Gastrocnemius medialis (tissue), 4 donors: ENCODE measurements at regions not wholly inside any gene's neighbourhood (a gene's known extent, or its start where the extent isn't known, plus 50 kb on each side); places are given as distances from the start of the nearest gene placed in this dataset.

Experiments
- ATAC-seq, 2 donors: fragments of 150-250 bp; one replicate each; pipeline ENCODE4 v1.9.1; 2016
- DNase-seq, 2 donors: peaks; one replicate each; pipeline ENCODE4 v3.0.0-alpha.2; 2019
- H3K27ac ChIP-seq, 4 donors: fragments of 200-600 bp; sonication (generic); 1 replicate in 1 of 4; 2 replicates in 3 of 4; pipeline ENCODE4 v1.5.1; 2016 to 2018; ENCODE audit warnings: mild to moderate bottlenecking in 2 of 4, moderate library complexity in 1 of 4
- H3K27me3 ChIP-seq, 3 donors: fragments of 200-600 bp; sonication (generic) in 2 of 3; 1 replicate in 1 of 3; 2 replicates in 2 of 3; pipeline versions ENCODE4 v1.5.1 to v1.6.0; 2016 to 2019; ENCODE audit warnings: mild to moderate bottlenecking in 1 of 3, moderate library complexity in 1 of 3
- H3K36me3 ChIP-seq, 2 donors: fragments of 200-600 bp; sonication (generic) in 1 of 2; one replicate each; pipeline ENCODE4 v1.5.1; 2017 to 2018
- H3K4me1 ChIP-seq, 2 donors: fragments of 200-600 bp; sonication (generic) in 1 of 2; one replicate each; pipeline ENCODE4 v1.5.1; 2016 to 2017; ENCODE audit warnings: mild to moderate bottlenecking in 2 of 2
- H3K4me3 ChIP-seq, 4 donors: fragments of 200-600 bp; sonication (generic) in 3 of 4; 1 replicate in 1 of 4; 2 replicates in 3 of 4; pipeline ENCODE4 v1.5.1; 2016 to 2019; ENCODE audit warnings: mild to moderate bottlenecking in 2 of 4
- H3K9me3 ChIP-seq, 3 donors: fragments of 200-600 bp; sonication (generic) in 2 of 3; 1 replicate in 1 of 3; 2 replicates in 2 of 3; pipeline ENCODE4 v1.5.1; 2016 to 2019
- POLR2A ChIP-seq, 2 donors: fragments of 450-650 bp; IDR thresholded peaks; one replicate each; pipeline ENCODE4 v1.6.1; 2017; ENCODE audit warnings: antibody characterized with exemption in 2 of 2, mild to moderate bottlenecking in 2 of 2, moderate library complexity in 2 of 2
- in situ Hi-C, 4 donors: fragments of 200-750 bp; cut with MboI; loops; one replicate each; pipeline versions ENCODE4 v1.15.0 to v1.8.0; 2017; ENCODE audit warnings: low sequenced_read_pairs in 4 of 4
- intact Hi-C: fragments of 100-400 bp; cut with DNase I; formaldehyde crosslinking; loops from one replicate; pipeline ENCODE4 v1.15.1; 2023; ENCODE audit warnings: low total_unique reads
- TF ChIP-seq, protein P1 (sequence below), 5 experiments: fragments of 450-650 bp in 3 of 5; fragments of 200-600 bp in 2 of 5; sonication (generic) in 2 of 5; IDR thresholded peaks in 4 of 5; conservative IDR thresholded peaks in 1 of 5; 1 replicate in 4 of 5; 2 replicates in 1 of 5; pipeline ENCODE4 v1.5.1; 2016 to 2019; ENCODE audit warnings: antibody characterized with exemption in 5 of 5, mild to moderate bottlenecking in 3 of 5, moderate library complexity in 3 of 5

DNA sequence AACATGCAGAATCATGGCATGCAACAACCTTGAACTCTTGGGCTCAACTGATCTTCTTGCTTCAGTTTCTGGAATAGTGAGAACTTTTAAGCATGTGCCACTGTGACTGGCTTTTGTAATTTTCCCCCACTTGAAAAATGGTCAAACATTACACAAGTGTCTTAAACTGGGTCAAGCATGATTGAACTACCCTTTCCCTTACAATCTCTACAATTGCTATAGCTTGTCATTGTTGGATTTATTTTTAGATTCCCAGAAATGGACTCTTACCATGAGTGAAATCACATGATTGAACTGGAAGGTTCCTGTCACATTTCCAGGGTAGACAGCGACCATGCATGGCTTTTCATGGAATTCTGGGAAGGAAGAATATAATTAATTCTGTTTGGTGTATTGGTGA, 102.2 kb upstream of the TUBA3C start:
- Histone ChIP-seq H3K4me1 (no peaks in the 10 kb centered on the region), H3K9me3 (no peaks in the 10 kb centered on the region), H3K4me3 (no peak overlapping the region), H3K36me3 (no peaks in the 10 kb centered on the region), H3K27me3 (no peaks in the 10 kb centered on the region), H3K27ac (no peak overlapping the region)
- DNase-seq (no peak), ATAC-seq (no peak)
- in situ Hi-C loops (no loop called here), intact Hi-C loops (no loop called here)
- no peak for TF ChIP-seq POLR2A (IDR thresholded peaks at IDR 0.05)
- TF ChIP-seq, protein P1, sequence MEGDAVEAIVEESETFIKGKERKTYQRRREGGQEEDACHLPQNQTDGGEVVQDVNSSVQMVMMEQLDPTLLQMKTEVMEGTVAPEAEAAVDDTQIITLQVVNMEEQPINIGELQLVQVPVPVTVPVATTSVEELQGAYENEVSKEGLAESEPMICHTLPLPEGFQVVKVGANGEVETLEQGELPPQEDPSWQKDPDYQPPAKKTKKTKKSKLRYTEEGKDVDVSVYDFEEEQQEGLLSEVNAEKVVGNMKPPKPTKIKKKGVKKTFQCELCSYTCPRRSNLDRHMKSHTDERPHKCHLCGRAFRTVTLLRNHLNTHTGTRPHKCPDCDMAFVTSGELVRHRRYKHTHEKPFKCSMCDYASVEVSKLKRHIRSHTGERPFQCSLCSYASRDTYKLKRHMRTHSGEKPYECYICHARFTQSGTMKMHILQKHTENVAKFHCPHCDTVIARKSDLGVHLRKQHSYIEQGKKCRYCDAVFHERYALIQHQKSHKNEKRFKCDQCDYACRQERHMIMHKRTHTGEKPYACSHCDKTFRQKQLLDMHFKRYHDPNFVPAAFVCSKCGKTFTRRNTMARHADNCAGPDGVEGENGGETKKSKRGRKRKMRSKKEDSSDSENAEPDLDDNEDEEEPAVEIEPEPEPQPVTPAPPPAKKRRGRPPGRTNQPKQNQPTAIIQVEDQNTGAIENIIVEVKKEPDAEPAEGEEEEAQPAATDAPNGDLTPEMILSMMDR (IDR thresholded peaks at IDR 0.05 in 4 of 5, conservative IDR thresholded peaks at IDR 0.05 in 1 of 5): no peak

DNA sequence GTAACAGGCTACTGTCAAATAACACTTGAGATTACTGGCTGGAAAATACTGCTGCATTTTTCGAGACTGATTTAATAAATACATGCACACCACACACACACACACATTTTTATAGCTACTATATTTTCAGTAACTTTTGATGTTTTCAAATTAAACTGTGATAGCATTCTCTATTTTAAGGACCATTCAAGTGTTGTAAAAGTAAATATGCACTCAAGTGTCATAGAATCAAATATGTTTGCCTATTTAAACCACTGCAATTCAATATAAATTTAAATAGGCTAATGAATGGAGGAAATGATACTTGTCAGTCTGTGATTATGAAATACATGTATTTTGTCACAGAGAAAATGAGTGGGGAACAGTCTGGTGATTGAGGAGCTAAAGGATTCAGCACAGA, 86.7 kb upstream of the TUBA3C start:
- Histone ChIP-seq H3K27me3 (no peaks in the 10 kb centered on the region), H3K4me1 (no peaks in the 10 kb centered on the region), H3K36me3 (no peaks in the 10 kb centered on the region), H3K9me3 (no peaks in the 10 kb centered on the region), H3K27ac (no peak overlapping the region), H3K4me3 (no peak overlapping the region)
- no peak for TF ChIP-seq POLR2A (IDR thresholded peaks at IDR 0.05)
- TF ChIP-seq, protein P1 (IDR thresholded peaks at IDR 0.05 in 4 of 5, conservative IDR thresholded peaks at IDR 0.05 in 1 of 5): no peak
- no peak for ATAC-seq
- DNase-seq: no peak
- in situ Hi-C loops (no loop called here), intact Hi-C loops (no loop called here)

DNA sequence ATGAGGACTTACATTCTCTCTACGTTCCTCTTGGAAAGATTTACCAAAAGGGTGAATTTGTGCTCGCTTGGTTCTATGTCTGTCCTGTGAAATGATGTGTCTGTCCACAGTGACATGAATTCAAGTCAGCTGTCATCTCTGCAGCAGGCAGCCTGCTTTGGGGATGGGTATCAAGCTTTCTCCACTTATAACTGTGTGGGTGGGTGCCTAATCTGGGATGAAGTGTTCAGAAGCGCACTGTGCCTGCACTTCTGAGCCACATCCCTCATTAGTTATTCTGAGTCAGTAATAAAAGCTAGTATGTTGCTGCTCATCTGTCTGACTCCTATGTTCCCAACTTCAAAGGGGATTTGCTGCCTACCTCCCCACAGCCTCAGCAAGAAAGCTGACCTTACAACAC, 86.1 kb upstream of the TUBA3C start:
- TF ChIP-seq, protein P1 (IDR thresholded peaks at IDR 0.05 in 4 of 5, conservative IDR thresholded peaks at IDR 0.05 in 1 of 5): no peak
- no peak for TF ChIP-seq POLR2A (IDR thresholded peaks at IDR 0.05)
- intact Hi-C loops: no loop called here
- no peaks in the 10 kb centered on the region for H3K9me3 ChIP-seq

DNA sequence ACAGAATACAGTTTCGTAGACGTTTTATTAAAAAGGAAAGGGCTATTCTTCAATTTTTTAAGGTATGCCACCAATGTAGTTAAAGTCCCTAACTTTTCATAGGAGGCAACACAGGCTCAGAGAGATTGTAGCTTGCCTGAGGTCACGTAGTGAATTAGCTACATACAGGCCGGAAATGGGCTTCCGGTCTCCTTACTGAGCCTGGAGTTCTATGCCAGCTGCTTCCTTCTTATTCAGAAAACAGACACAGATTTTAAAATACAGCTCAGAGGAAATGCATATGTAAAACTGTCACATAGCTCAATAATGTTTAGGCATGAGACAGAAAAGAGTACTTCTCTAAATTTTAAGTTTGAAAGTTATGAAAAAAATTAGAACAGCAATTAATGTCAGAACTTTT, 85.4 kb upstream of the TUBA3C start:
- Histone ChIP-seq H3K27me3 (no peaks in the 10 kb centered on the region), H3K27ac (no peak overlapping the region), H3K4me3 (no peak overlapping the region), H3K9me3 (no peaks in the 10 kb centered on the region), H3K36me3 (no peaks in the 10 kb centered on the region), H3K4me1 (no peaks in the 10 kb centered on the region)
- in situ Hi-C loops: no loop called here
- DNase-seq (no peak), ATAC-seq (no peak)
- TF ChIP-seq, protein P1 (IDR thresholded peaks at IDR 0.05 in 4 of 5, conservative IDR thresholded peaks at IDR 0.05 in 1 of 5): no peak
- no peak for TF ChIP-seq POLR2A (IDR thresholded peaks at IDR 0.05)
- intact Hi-C loops: no loop called here

More for the DNA sequence above, 86.1 kb upstream of the TUBA3C start:
- Histone ChIP-seq H3K27me3 (no peaks in the 10 kb centered on the region), H3K4me1 (no peaks in the 10 kb centered on the region), H3K27ac (no peak overlapping the region), H3K4me3 (no peak overlapping the region), H3K36me3 (no peaks in the 10 kb centered on the region)
- in situ Hi-C loops: no loop called here
- DNase-seq: no peak
- no peak for ATAC-seq

DNA sequence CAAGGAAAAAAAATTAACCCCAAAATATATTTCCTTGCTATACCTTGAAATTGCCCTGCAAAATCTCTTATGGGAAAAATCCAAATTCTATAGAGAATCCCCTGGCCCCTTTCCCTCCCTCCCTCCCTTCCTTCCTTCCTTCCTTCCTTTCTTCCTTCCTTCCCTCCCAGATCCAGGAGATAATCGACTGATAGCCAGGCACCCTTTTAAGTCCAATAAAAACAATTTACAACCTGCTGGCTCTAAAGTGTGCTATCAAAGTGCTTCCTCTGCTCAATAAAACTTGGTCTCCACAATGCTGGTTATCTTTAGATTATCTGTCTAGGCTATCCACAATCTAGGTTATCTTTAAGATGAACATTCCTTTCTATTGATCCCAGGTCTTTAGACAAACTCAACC, 83.1 kb upstream of the TUBA3C start:
- intact Hi-C loops (no loop called here), in situ Hi-C loops (no loop called here)
- no peak for DNase-seq
- Histone ChIP-seq H3K4me1 (no peaks in the 10 kb centered on the region), H3K27me3 (no peaks in the 10 kb centered on the region), H3K27ac (no peak overlapping the region), H3K36me3 (no peaks in the 10 kb centered on the region), H3K9me3 (no peaks in the 10 kb centered on the region), H3K4me3 (no peak overlapping the region)
- TF ChIP-seq POLR2A (IDR thresholded peaks at IDR 0.05): no peak
- ATAC-seq: no peak
